ENCODE measurements at regions not wholly inside any gene's neighbourhood (a gene's known extent, or its start where the extent isn't known, plus 50 kb on each side); places are given as distances from the start of the nearest gene placed in this dataset.
A peak's percentile ranks its signal among the peaks of the same experiment; 100 is the strongest.

DNA sequence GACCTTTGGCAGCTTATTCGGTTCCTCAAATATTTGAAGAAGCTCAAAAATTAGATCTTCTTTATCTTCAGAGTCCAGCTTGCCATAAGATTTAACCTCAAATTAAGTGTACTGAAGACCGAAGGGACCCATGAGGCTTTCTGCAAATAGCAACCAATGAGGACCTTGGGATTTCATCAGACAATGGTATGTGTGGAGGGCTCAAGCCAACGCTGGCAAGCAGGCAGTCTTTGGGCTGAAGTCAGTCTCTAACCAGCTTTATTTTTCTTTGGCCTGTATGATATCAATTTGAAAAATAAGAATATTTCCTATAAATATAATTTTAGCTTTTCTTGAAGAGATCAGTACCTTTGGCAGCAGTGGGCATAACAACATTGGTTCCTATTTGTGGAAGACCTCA is 692.7 kb downstream of the MCTP2 start:
- no peak for DNase-seq

DNA sequence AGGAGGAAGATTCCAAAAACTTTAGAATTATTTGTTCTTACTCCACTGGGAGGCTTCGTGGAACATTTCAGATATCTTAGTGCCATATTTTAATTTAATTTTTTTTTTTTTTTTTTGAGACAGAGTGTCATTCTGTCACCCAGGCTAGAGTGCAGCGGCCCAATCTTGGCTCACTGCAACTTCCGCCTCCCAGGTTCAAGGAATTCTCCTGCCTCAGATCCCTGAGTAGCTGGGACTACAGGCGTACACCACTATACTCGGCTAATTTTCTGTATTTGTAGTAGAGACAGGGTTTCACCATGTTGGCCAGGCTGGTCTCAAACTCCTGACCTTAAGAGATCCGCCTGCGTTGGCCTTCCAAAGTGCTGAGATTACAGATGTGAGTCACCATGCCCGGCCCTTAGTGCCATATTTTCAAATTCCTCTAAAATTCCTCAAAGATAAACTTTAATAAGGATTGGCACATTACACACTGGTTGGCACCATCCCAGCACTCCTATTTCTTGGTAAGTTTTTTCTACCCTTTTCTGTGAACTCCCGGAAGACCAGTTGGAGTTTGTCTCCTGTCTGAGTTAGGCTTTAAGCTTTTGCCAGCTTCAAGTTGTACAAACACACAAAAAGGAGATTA is 693.7 kb downstream of the MCTP2 start:
- DNase-seq: no peak

DNA sequence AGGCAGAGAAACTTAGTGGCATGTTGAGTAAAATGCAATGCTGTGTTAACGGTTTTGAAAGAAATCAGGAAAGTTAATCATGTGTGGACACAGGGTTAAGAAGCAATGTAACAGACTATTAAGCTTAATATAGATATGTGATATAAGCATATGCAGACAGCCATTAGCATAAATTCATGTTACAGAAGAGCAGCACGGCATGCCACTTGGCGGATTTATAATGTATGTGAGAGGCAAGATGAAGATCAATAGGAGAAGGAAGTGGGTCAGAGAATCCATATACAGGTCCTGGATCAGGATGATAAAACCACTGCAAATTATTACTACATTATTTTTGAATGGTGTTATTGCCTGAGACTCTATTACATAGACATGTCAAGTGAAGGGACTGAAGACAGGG is 694.3 kb downstream of the MCTP2 start:
- DNase-seq: no peak

DNA sequence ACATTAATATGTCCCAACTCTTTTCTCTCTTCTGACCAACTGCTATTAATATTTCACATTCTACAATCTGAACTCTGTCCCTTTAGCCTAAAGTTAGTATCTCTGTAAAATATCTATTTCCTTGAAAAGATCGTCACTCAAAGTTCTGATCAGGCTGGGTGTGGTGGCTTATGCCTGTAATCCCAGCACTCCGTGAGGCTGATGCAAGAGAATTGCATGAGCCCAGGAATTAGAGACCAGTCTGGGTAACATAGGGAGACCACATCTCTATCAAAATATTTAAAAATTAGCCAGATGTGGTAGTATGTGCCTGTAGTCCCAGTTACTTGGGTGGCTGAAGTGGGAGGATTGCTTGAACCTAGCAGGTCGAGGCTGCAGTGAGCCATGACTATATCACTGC is 695.6 kb downstream of the MCTP2 start:
- no peak for DNase-seq

DNA sequence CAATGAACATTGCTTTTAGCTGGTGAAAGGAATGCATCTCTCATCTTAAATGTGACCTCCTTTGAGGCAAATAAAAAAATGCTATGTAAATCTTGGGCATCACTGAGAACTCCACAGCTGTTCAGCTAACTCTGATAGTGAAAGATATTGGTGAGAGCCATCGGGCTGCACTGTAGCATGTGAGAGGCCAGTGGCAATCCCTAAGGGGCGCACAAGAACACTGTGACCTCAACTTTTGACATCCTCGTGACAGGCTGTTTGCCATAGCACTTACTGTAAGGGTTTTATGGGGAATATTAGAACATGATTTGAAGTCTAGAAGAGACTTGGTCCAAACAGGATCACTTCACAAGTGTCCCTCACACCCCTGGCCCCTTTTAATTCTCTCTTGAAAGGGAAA is 697.9 kb downstream of the MCTP2 start:
- DNase-seq: no peak

DNA sequence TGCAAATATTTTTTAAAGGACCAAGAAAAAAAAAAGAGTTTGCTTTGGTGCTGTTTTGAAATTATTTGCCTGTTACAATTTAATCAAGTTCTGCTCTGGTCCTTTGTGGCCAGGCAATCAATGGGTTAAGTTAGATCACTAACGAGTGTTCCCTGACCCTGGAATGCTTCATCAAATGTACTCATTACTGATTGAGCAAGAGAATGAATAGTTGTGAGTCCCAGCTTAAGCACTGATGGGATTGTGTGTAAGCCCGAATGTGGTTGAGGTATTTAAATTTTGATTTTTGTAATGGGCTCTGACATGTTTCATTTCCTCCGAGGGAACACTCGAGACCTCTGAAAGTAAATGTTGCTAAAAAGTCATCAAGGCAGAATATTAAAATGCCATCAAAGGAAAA is 699.1 kb downstream of the MCTP2 start:
- DNase-seq: no peak

DNA sequence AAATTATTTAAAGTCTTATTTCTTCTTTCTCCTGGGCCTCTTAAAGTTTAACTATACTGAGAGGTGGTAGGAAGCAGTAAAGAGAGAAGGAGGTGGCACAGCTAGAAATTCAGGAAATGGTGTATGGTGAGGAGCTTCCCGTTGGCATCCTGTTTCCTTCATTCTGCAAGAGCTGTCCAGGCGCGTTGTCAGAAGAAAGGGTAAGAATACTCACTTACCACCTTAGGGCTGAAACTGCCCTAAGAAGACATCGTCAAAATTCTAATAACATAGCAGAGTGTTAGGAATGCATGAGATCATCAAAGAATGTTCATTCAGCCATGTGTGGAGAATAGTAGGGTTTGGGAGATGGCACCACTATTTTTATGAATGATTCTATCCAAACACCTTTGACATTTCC is 699.6 kb downstream of the MCTP2 start:
- DNase-seq: no peak

DNA sequence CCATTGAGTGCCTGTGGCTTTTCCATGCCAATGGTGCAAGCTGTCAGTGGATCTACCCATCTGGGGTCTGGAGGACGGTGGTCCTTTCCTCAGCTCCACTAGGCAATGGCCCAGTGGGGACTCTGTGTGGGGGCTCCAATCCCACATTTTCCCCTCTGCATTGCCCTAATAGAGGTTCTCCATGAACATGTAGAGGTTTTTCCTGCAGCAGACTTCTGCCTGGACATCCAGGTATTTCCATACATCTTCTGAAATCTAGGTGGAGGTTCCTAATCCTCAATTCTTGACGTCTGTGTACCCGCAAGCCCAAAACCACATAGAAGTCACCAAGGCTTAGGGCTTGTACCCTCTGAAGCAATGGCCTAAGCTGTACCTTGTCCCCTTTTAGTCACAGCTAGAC is 703.1 kb downstream of the MCTP2 start:
- DNase-seq: no peak

DNA sequence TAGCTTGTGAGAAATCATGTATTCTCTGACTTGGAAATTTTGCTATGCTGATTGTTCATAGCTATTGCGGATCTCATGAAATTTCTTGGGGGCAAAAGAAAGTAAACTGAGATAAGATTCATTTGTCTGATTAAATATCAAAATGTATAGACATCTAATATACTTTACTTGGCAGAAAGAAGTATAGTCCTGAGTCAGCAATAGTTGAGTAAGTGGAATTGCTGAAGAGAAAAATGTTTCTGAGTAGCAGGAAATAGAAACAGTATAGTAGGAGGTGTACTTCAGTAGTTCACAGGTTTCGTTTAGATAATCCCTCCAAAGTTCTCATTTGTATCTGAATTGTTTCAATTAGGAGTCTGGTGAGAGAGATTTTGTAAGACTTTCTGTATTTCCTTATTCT is 705.9 kb downstream of the MCTP2 start:
- no peak for DNase-seq

DNA sequence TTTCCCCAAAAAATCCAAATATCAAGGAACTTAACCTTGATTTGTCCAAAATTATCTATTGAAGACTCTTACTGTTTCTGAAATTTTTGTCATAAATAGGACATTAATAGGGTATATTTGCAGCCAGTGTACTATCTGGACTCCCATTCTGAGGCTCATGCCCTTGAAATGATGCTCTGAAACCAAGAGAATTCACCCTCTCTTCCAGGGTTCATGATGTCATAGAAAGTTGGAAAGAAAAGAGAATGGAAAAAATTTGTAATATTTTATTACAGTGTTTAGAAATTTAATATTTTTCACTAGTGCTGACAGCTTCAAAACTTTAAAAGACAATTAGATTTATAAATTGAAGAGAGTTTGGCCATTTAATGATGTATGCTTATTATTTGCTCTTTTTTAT is 712.5 kb downstream of the MCTP2 start:
- DNase-seq: no peak

DNA sequence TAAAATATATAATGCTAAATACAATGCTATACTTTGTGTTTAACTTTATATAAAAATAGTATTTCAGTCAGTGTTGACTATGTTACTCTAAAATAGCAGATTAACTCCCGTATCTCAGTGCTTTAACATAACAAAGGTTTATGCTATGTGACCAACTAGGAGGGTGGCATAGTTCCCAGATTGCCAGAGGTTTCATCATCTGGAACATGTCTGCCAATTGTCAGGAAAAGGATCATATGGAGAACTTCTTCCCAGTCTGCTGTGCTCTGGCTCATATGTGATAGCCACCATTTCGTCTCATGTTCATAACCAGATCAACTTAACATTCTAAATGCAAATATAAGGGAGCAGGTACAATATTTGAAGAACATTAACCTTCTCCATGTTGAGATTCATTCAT is 720.2 kb downstream of the MCTP2 start:
- no peak for DNase-seq

DNA sequence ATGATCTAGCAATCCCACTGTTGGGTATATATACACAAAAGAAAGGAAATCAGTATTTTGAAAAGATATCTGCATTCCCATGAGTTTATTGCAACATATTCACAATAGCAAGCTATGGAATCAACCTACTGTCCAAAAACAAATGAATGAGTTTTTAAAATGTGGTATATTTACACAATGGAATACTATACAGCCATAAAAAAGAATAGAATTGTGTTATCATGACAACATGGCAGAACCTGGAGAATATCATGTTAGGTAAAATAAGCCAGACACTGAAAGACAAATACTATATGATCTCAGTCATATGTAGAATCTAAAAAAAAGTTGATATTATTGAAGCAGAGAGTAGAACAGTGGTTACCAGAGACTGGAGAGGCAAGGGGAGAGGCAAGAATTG is 732.6 kb downstream of the MCTP2 start:
- no peak for DNase-seq

DNA sequence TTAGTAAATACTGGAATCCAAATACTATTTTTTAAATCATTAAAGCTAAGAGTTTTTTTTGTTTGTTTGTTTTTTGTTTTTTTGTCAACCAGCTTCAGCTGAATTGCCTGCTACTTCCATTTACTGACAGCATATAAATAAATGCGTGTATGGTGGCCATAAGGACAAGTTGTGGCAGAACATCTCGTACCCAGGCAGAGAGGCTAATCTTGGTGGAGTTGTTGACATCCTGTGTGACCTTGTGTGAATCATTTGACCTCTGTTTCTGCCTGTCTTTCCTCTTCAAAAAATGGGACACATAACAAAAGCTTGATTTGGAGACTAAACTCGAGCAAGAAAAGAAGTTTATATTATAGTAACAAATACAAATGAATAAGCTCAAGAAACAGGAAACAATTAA is 734.2 kb downstream of the MCTP2 start:
- no peak for DNase-seq

DNA sequence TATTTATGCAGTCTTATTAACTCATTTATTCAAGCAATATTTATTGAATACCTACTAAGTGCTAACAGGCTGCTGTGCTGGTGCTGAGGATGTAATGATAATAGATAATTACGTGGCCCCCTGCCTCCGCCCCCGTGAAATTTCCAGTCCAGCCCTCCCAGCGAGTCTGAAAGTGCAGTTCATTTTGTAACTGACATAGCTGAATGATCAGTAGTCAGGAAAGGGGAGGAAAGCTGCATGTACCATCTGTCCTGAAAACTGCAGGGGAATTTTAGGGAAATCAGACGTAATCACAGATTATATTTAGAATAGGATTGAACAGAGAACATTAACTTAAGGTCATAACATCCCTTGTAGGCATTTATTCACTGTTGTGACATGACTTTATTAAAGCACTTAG is 736.8 kb downstream of the MCTP2 start:
- no peak for DNase-seq

DNA sequence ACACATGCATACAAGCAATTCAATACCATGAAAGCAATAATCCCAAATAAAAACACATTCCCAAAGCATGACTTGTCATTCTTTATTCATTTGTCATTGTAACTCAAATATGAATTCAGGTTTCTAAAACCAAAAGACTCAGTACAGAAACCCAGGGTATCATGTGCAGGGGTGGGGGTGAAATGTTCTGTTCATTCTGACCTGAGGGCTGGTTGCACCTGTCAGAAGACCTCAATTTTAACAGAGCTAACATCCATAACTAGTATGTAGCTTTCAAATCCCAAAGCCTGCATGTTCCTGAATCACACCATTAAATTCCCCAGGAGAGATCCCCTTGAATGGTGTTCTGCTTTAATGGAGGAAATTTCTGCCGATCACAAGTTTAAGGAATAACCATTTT is 738.7 kb downstream of the MCTP2 start:
- no peak for DNase-seq

DNA sequence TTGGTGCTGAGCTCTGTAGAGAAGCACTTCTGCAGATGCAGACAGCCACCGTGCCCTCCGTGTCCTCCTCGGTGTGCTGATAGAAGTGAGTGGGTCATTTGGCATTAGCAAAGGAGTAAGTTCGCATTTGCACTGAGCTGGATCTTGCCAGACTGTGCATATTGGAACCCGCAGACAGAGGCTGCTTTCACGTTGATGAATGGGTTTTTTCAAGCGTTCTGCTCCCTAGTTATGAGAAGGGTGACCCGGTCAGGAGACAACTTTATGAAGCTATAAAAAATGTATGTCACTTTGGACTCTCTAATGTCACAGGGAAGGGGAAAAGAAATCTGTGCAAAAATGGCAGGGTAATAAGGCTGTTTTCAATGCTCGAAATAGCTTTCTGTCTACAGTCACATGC is 739.4 kb downstream of the MCTP2 start:
- DNase-seq: no peak

DNA sequence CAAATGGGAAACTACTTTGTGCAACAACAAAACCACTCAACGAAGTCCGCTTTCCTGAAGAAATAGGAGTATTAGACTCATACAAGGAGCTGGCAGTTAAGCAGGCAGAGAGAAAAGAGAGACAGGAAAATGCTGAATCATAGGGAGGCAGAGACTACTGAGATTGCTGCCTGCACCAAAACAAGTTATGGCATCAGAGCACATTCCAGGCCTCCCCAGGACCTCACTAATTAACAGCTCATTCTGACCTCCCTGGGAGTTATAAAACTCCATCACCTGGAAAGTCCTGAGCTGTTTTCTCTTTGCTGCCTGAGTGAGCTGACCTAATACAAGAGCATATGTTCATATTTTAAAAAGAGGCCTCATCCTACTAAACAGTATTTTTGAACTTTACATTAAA is 741.0 kb downstream of the MCTP2 start:
- no peak for DNase-seq

DNA sequence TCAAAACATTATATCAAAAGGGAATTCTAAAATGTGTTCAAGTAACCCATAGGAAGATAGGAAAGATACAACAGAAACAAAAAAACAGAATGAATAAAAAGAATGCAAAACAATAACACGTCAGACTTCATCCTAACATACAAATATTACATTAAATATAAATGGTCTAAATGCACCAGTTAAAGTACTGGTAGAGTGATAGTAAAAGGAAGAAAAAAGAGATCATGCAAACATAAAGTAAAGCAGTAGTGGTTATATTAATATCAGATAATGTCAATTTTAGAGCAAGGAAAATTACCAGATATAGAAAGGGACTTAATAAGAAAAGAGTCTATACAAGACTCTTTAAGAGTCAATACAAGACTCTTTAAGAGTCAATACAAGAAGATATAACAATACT is 755.7 kb downstream of the MCTP2 start:
- DNase-seq: no peak

DNA sequence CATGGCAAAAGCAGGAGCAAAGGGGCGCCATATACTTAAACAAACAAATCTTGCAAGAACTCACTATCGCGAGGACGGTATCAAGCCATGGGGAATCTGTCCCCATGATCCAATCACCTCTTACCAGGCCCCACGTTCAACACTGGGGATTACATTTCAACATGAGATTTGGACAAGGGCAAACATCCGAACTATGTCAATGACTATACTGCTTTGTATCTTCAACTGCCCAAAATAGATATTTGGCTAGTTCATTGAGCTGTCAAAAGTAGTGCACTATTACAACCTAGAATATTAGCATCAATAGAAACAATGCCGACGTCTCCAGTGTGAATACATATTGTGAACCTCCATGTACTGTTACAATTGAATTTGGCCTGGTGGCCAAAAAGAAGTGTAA is 760.4 kb downstream of the MCTP2 start:
- DNase-seq: no peak

DNA sequence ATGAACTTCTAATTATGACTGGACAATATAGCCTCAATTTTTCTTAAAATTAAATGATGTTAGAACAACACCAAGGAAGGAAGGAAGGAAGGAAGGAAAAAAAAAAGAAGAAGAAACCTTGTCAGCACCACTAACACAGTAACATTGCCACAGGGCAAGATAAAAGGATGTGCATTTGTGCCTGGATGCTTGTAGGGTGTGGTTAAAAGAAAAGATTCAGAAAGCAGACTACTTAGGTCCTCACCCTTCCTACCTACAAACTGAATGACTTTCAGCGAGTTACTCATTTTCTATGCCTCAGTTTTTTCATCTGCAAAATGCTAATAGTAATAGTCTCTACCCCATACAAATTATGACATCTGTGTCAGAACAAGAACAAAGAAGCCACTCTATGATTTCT is 778.3 kb downstream of the MCTP2 start:
- no peak for DNase-seq

DNA sequence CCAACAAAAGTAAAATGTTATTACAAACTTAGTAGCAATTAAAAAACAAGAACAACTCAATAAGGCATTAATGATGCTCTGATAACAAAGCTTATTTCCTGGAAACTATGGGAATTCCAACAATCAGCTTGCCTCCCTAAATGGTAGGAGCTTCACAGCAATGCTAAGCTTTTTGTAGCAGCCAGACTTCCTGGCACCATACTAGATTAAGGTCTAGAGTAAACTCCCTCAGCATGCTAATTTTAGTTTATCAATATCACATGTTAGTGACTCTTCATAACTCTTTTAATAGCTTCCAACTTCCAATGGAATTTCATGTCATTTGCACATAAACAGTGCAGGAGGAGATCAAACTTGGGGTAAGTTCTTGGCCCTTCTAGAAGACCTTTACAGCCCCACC is 782.0 kb downstream of the MCTP2 start:
- no peak for DNase-seq

DNA sequence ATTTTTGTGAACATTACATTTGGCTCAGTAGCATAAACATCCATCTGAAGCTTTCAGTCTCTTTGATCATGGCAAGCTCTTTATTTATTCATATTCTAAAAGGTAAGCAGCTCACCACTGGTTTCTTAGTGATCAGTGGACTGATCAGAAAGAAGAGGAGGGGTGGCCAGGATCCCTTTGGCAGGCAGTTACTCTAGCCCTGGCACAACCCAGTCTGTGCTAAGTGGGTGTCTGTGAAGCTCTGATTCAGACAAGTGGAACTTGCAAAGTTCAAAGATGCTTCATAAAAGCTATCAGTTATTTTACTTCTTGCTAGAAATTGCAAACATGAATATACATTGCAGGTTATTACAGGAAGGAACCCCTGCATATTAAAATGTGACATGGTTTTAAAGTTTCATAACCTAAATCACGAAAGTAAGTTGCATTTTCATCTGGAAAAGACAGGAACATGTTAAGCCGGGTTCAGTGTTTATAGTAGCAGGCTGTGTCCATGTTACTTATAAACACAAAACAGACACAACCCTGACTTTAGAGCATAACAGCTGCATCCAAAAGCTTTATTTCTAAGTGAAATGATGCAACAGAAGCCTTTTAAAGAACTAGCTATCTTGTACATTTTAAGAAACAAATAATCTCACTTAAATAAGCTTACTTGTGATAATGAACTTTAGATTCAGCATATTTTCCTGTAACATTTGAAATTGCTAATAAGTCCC is 785.3 kb downstream of the MCTP2 start:
- no peak for DNase-seq

DNA sequence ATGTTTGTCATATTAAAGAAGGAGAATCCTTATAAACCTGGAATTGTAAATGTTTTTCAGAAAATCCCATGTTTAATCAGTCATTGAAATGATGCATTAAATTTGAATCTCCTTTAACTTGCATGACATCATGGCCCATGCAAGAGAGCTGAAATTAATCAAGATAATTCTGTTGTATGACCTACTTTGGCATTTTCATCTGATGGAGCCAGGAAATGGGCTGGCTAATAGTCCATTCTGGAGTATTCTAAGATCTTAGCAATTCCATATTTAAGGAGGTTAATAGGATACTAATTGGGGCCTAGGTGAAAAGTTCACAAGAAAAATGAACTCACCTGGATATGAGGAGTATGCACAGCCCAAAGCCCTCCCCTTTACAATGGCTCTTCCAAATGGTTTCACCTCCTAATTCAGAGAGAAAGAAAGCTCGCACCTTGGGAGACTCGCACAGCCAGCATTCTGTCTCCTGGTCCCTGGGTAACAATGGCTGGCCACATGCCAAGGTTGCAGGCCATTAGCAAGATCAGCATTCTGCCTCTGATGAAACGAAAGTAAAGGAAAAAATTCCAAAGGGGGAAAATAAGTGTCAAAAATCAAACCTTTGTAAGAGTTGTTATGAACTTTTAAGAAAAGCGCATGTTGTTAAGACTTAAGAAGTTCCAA is 786.4 kb downstream of the MCTP2 start:
- no peak for DNase-seq

DNA sequence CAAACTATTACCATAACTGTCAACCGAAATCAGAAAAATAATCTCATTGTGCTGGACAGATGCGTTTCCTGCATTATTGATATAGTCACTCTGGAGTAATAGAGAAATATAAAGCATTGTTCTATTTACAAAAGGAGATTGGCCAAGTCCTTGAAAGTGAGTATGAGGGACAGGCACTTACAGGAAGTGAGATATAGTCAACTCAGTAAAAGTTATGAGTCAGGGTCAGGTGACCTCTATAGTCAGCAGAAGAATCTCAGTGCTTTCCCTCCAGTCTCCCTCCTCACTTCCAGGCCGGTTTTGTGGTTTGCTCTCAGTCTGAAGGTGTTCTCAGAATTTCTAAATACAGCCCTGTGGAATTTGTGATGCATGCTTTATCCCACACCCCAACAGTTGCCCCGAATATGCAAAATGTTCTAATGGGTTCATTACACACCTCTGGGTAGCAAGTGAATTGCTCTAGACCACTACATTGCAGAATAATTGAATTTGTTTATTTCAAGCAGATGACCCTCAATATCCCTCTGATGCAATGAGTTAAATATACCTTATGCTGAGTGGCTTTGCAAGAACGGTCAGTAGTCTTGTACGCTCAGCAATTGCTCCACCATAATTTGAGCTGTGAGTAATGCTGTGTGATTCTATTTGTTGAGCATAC is 787.7 kb downstream of the MCTP2 start:
- DNase-seq: peak in 3 of 4 experiments; percentile 4 to 19 (median 18)
